ENCODE measurements at regions not wholly inside any gene's neighbourhood (a gene's known extent, or its start where the extent isn't known, plus 50 kb on each side); places are given as distances from the start of the nearest gene placed in this dataset.

GRCh38 chr18:46369323-46369722, 265.1 kb downstream of the HAUS1 start:
- no peak for TF ChIP-seq MYC (IDR thresholded peaks at IDR 0.05; ENCODE audit: low read depth, low read length)
- TF ChIP-seq CTCF (IDR thresholded peaks at IDR 0.05; ENCODE audit: low read depth, low read length) = no peak
- TF ChIP-seq POLR2A (IDR thresholded peaks at IDR 0.05; ENCODE audit: extremely low read depth, insufficient read length) = no peak
